ENCODE measurements at regions not wholly inside any gene's neighbourhood (a gene's known extent, or its start where the extent isn't known, plus 50 kb on each side); places are given as distances from the start of the nearest gene placed in this dataset.

- POLR2A ChIA-PET, result no interaction called here
- no peak for TF ChIP-seq FOXK2 (IDR thresholded peaks at IDR 0.05)
- TF ChIP-seq BHLHE40 (IDR thresholded peaks at IDR 0.05; ENCODE audit: borderline replicate concordance), result no peak
- peak; percentile 32; the same call in 1 of the 2 replicates for TF ChIP-seq PKNOX1 (IDR thresholded peaks at IDR 0.05)
- TF ChIP-seq SUZ12 (IDR thresholded peaks at IDR 0.05), result no peak
- no peak for DNase-seq (ENCODE audit: extremely low spot score)
- CTCF ChIA-PET, result interaction anchor here (0.6 kb wide), 1 partner anchor 13 kb away, joined by 3 read pairs; no protein-coding TSS in a partner anchor
These were observed 1131.1 kb downstream of the PCDH9 start for GRCh38 chr13:66098931-66099628.

- DNase-seq (ENCODE audit: extremely low spot score), result no peak
- CTCF ChIA-PET, result no interaction called here
- no peak for TF ChIP-seq ZNF384 (IDR thresholded peaks at IDR 0.05)
- POLR2A ChIA-PET, result no interaction called here
These were observed 1140.4 kb downstream of the PCDH9 start for GRCh38 chr13:66089711-66090110.

GRCh38 chr13:66087269-66087710 is 1142.8 kb downstream of the PCDH9 start:
- no peak for TF ChIP-seq ARNT (IDR thresholded peaks at IDR 0.05)
- TF ChIP-seq L3MBTL2 (conservative IDR thresholded peaks at IDR 0.05), result no peak
- TF ChIP-seq FOXA1 (IDR thresholded peaks at IDR 0.05), result no peak
- no peak for TF ChIP-seq TARDBP (IDR thresholded peaks at IDR 0.05)
- no peak for TF ChIP-seq NFRKB (IDR thresholded peaks at IDR 0.05)
- no peak for TF ChIP-seq ZNF384 (IDR thresholded peaks at IDR 0.05)
- TF ChIP-seq BHLHE40 (IDR thresholded peaks at IDR 0.05; ENCODE audit: borderline replicate concordance), result no peak
- TF ChIP-seq LEF1 (IDR thresholded peaks at IDR 0.05; ENCODE audit: borderline replicate concordance), result no peak
- TF ChIP-seq PKNOX1 (IDR thresholded peaks at IDR 0.05), result no peak
- TF ChIP-seq HDGF (IDR thresholded peaks at IDR 0.05; ENCODE audit: borderline replicate concordance), result no peak
- TF ChIP-seq ELF4 (IDR thresholded peaks at IDR 0.05), result no peak
- TF ChIP-seq FOXK2 (IDR thresholded peaks at IDR 0.05), result no peak
- no peak for DNase-seq (ENCODE audit: extremely low spot score)
- ChIA-PET POLR2A (no interaction called here), CTCF (no interaction called here)

GRCh38 chr13:66077132-66077689 is 1152.9 kb downstream of the PCDH9 start:
- POLR2A ChIA-PET, result no interaction called here
- CTCF ChIA-PET, result no interaction called here
- no peak for DNase-seq (ENCODE audit: extremely low spot score)
- TF ChIP-seq ARNT (IDR thresholded peaks at IDR 0.05) (no peak), ZNF384 (IDR thresholded peaks at IDR 0.05) (no peak), FOXM1 (IDR thresholded peaks at IDR 0.05; ENCODE audit: borderline replicate concordance) (no peak), FOXA1 (IDR thresholded peaks at IDR 0.05) (no peak), SP1 (IDR thresholded peaks at IDR 0.05) (no peak), ELF4 (IDR thresholded peaks at IDR 0.05) (no peak), SUZ12 (IDR thresholded peaks at IDR 0.05) (no peak), LEF1 (IDR thresholded peaks at IDR 0.05; ENCODE audit: borderline replicate concordance) (no peak), NFRKB (IDR thresholded peaks at IDR 0.05) (no peak), BHLHE40 (IDR thresholded peaks at IDR 0.05; ENCODE audit: borderline replicate concordance) (no peak), L3MBTL2 (conservative IDR thresholded peaks at IDR 0.05) (no peak), TARDBP (IDR thresholded peaks at IDR 0.05) (no peak), PKNOX1 (IDR thresholded peaks at IDR 0.05) (no peak), HDGF (IDR thresholded peaks at IDR 0.05; ENCODE audit: borderline replicate concordance) (no peak), FOXK2 (IDR thresholded peaks at IDR 0.05) (no peak), CTBP1 (IDR thresholded peaks at IDR 0.05; ENCODE audit: borderline replicate concordance) (no peak)

- ChIA-PET CTCF (no interaction called here), POLR2A (no interaction called here)
- no peak for DNase-seq (ENCODE audit: extremely low spot score)
- TF ChIP-seq NFRKB (IDR thresholded peaks at IDR 0.05), result no peak
- no peak for TF ChIP-seq ELF4 (IDR thresholded peaks at IDR 0.05)
- TF ChIP-seq SP1 (IDR thresholded peaks at IDR 0.05), result no peak
- no peak for TF ChIP-seq FOXK2 (IDR thresholded peaks at IDR 0.05)
- no peak for TF ChIP-seq CTBP1 (IDR thresholded peaks at IDR 0.05; ENCODE audit: borderline replicate concordance)
- TF ChIP-seq BHLHE40 (IDR thresholded peaks at IDR 0.05; ENCODE audit: borderline replicate concordance), result no peak
- no peak for TF ChIP-seq LEF1 (IDR thresholded peaks at IDR 0.05; ENCODE audit: borderline replicate concordance)
- TF ChIP-seq SUZ12 (IDR thresholded peaks at IDR 0.05), result no peak
- no peak for TF ChIP-seq FOXM1 (IDR thresholded peaks at IDR 0.05; ENCODE audit: borderline replicate concordance)
- no peak for TF ChIP-seq FOXA1 (IDR thresholded peaks at IDR 0.05)
- TF ChIP-seq L3MBTL2 (conservative IDR thresholded peaks at IDR 0.05), result no peak
- no peak for TF ChIP-seq HDGF (IDR thresholded peaks at IDR 0.05; ENCODE audit: borderline replicate concordance)
- no peak for TF ChIP-seq ZNF384 (IDR thresholded peaks at IDR 0.05)
- TF ChIP-seq PKNOX1 (IDR thresholded peaks at IDR 0.05), result no peak
- TF ChIP-seq TARDBP (IDR thresholded peaks at IDR 0.05), result no peak
- TF ChIP-seq ARNT (IDR thresholded peaks at IDR 0.05), result no peak
These were observed 1153.7 kb downstream of the PCDH9 start for GRCh38 chr13:66076417-66076816.

Measured in HEK293T (cell line).